BJ (cell line): ENCODE measurements at regions not wholly inside any gene's neighbourhood (a gene's known extent, or its start where the extent isn't known, plus 50 kb on each side); places are given as distances from the start of the nearest gene placed in this dataset.

Source experiments
- CTCF ChIA-PET: fragments of 350-600 bp; formaldehyde crosslinking; extraction: SDS; loops from one replicate; lab custom pipeline; 2021; ENCODE audit warnings: antibody characterized with exemption, inconsistent platforms; lab: Yijun Ruan, JAX
- POLR2A ChIA-PET: fragments of 300-600 bp; sonication (Branson Sonifier 250); formaldehyde crosslinking; extraction: SDS; loops from one replicate; lab custom pipeline; 2021; ENCODE audit warnings: antibody characterized with exemption; lab: Charles Lee
- DNase-seq: peaks from one replicate; pipeline ENCODE4 v3.0.0-alpha.2; 2011; ENCODE audit warnings: low read depth
- H3K27me3 ChIP-seq: 2 replicates; pipeline ENCODE4 v1.6.0; 2011; ENCODE audit warnings: low read length; ENCODE audit not compliant: control insufficient read depth, insufficient read depth
- H3K36me3 ChIP-seq: 2 replicates; pipeline ENCODE4 v1.5.1; 2011; ENCODE audit warnings: low read length; ENCODE audit not compliant: control insufficient read depth, insufficient read depth
- H3K4me3 ChIP-seq: 2 replicates; pipeline ENCODE4 v1.5.1; 2011; ENCODE audit warnings: low read depth, mild to moderate bottlenecking, control low read depth, low read length
- TF ChIP-seq, protein P1 (sequence below): IDR thresholded peaks from 2 replicates; pipeline ENCODE4 v1.5.1; 2011; ENCODE audit warnings: low read depth, mild to moderate bottlenecking, control low read depth, inconsistent platforms, low read length, moderate library complexity; ENCODE audit not compliant: insufficient read depth

DNA sequence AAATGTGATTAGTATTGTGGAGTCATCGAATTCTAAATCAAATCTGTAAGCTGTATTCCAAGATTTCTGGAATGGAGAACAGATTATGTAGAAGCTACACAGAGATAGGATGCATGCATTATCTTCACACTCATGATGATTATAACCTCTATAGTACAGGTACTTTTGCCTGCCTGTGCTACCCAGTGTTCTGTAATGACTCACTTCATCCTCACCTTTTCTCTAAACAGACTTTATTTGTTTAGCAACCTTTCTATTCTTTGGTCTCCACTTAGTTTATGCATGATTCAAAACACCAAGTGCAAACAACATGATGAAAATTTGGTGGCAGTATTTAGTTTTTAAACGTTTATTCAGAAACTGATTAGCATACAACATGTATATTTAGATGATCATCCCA lies 68.4 kb upstream of the PRPS1L1 start:
- DNase-seq = no peak
- TF ChIP-seq, protein P1, sequence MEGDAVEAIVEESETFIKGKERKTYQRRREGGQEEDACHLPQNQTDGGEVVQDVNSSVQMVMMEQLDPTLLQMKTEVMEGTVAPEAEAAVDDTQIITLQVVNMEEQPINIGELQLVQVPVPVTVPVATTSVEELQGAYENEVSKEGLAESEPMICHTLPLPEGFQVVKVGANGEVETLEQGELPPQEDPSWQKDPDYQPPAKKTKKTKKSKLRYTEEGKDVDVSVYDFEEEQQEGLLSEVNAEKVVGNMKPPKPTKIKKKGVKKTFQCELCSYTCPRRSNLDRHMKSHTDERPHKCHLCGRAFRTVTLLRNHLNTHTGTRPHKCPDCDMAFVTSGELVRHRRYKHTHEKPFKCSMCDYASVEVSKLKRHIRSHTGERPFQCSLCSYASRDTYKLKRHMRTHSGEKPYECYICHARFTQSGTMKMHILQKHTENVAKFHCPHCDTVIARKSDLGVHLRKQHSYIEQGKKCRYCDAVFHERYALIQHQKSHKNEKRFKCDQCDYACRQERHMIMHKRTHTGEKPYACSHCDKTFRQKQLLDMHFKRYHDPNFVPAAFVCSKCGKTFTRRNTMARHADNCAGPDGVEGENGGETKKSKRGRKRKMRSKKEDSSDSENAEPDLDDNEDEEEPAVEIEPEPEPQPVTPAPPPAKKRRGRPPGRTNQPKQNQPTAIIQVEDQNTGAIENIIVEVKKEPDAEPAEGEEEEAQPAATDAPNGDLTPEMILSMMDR = no peak
- ChIA-PET POLR2A (no interaction called here), CTCF (interaction anchor here (1.3 kb wide), 1 partner anchor 11 kb away, joined by 3 read pairs; no protein-coding TSS in a partner anchor)
- no peaks in the 10 kb centered on the region for H3K27me3 ChIP-seq
- no peak overlapping the region for H3K4me3 ChIP-seq
- no peaks in the 10 kb centered on the region for H3K36me3 ChIP-seq

DNA sequence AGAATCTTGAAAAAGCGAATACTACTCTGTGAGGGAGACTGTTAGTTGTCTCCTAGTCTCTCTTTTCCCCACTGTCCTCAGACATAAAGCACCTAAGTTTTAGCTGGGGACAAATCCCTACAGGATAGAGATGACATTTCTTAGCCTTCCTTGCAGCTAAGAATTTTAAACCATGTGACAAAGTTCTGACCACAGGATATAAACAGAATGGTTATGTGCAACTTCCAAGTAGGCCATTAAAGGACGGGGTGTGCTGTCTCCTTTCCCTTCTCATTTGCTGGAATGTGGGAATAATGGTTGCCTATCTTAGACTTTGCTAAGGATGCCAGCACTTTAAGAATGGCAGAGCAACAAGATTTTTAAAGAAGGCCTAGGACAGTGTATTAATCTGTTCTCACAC lies 74.9 kb upstream of the PRPS1L1 start:
- ChIA-PET POLR2A (no interaction called here), CTCF (no interaction called here)
- TF ChIP-seq, protein P1 = no peak
- Histone ChIP-seq H3K27me3 (peaks cover 1% of the 10 kb centered on the region; the same call in 1 of the 2 replicates), H3K36me3 (no peaks in the 10 kb centered on the region), H3K4me3 (no peak overlapping the region)
- DNase-seq = no peak

DNA sequence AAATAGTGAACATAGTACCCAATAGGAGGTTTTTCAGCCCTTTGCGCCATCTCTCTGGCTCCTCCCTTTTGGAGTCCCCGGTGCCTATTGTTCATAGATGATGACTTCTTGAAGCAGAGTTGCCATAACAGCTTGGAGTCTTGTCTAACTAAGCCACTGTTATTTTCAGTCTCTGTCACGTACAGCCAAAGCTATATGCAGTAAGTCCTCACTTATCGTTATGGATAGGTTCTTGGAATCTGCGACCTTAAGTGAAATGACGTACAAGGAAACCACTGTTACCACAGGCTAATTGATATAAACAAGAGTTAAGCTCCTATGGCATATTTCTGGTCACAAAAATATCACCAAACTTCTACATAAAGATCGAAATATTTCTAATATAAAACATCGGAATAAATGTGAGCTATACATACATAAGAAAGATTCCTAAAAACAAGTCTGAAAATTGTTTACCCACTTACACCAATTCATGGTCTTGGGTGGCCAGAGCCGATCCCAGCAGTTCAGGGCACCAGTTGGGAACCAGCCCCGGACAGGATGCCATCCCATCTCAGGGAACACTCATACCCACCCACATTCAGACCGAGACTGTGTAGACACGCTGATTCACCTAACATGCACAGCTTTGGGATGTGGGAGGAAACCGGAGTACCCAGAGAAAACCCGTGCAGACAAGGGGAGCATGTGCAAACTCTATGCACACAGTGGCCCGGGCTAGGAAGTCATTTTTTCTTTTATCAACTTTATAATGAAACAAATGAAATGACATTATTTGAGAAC lies 76.0 kb upstream of the PRPS1L1 start:
- DNase-seq = no peak
- H3K36me3 ChIP-seq = no peaks in the 10 kb centered on the region
- POLR2A ChIA-PET = no interaction called here
- CTCF ChIA-PET = no interaction called here
- TF ChIP-seq, protein P1 = no peak
- no peak overlapping the region for H3K4me3 ChIP-seq
- peaks cover 1% of the 10 kb centered on the region; the same call in 1 of the 2 replicates for H3K27me3 ChIP-seq

DNA sequence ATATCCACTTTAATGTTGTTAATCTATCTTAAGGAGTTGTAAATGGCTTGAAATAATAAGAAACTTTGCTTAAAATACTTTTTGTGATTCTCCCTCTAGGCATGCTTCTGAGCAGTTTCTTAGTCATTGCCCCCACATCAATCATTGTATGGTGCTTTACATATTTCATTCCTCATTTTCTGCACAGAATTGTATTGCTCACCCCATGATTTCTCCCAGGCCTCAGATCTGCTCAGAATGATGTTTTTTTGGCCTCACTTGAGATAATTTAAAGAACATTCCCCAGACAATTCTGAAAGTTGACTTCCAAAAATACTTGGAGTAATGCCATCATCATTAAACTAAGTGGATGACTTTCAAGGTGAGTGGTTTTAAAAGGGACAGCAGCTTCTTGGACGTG lies 82.1 kb upstream of the PRPS1L1 start:
- H3K27me3 ChIP-seq = peaks cover 1% of the 10 kb centered on the region; the same call in 1 of the 2 replicates
- ChIA-PET POLR2A (no interaction called here), CTCF (interaction anchor here (1.2 to 1.8 kb wide), 2 partner anchors 13 to 340 kb away, joined by 3 to 4 read pairs; no protein-coding TSS in a partner anchor)
- DNase-seq = no peak
- H3K4me3 ChIP-seq = no peak overlapping the region
- no peaks in the 10 kb centered on the region for H3K36me3 ChIP-seq
- TF ChIP-seq, protein P1 = no peak

DNA sequence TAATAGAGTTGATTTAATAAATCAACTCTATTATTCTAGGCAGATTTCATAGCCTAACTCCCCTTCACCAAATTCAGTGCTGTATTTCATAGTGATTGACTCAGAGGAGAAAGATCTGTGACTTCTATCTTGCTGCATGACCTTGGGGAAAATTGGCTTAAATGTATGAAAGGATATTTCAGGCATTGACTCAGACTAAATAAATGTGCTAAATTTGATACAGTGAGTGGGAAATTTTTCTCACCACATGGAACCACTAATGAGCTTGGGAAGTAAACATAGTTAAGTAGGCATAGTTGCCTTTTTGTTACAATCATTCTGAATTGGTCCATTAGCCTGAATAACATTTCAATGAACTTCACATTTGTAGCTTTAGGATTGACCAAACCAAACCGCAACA lies 89.0 kb upstream of the PRPS1L1 start:
- H3K27me3 ChIP-seq = no peaks in the 10 kb centered on the region
- POLR2A ChIA-PET = no interaction called here
- no peak for DNase-seq
- H3K4me3 ChIP-seq = no peak overlapping the region
- no peaks in the 10 kb centered on the region for H3K36me3 ChIP-seq
- TF ChIP-seq, protein P1 = no peak
- CTCF ChIA-PET = no interaction called here
